IMR-90 (cell line): ENCODE measurements at regions not wholly inside any gene's neighbourhood (a gene's known extent, or its start where the extent isn't known, plus 50 kb on each side); places are given as distances from the start of the nearest gene placed in this dataset.

Source experiments
- ATAC-seq: fragments of 200-7000 bp; cut with Tn5 transposase; 2 replicates; pipeline ENCODE4 v1.9.1; 2020; ENCODE audit warnings: low read depth, mild to moderate bottlenecking, moderate library complexity
- BruUV-seq: library from RNA; stranded (reverse); fragments of 400-500 nt; replicated peaks from 2 replicates; lab custom pipeline; 2021; lab: Mats Ljungman, UMichigan
- CTCF ChIA-PET: fragments of 300-600 bp; formaldehyde crosslinking; extraction: SDS; loops from one replicate; lab custom pipeline; 2021; ENCODE audit warnings: antibody characterized with exemption; lab: Yijun Ruan, JAX
- POLR2A ChIA-PET: fragments of 300-600 bp; sonication (Branson Sonifier 250); formaldehyde crosslinking; loops from one replicate; lab custom pipeline; 2022; ENCODE audit warnings: antibody characterized with exemption; ENCODE audit not compliant: unreplicated experiment; lab: Charles Lee
- DNase-seq: peaks from one replicate; pipeline ENCODE4 v3.0.0; 2013
- H2AFZ ChIP-seq: replicated peaks from 2 replicates; pipeline ENCODE3; 2013; ENCODE audit warnings: low read length, mild to moderate bottlenecking; ENCODE audit not compliant: poor library complexity
- H2AK5ac ChIP-seq: 2 replicates; pipeline ENCODE4 v1.6.1; 2013; ENCODE audit warnings: low read depth, low read length, inconsistent platforms
- H2AK9ac ChIP-seq: replicated peaks from 2 replicates; pipeline ENCODE3; 2013; ENCODE audit warnings: mild to moderate bottlenecking, low read depth, low read length, moderate library complexity; ENCODE audit not compliant: poor library complexity
- H2BK120ac ChIP-seq: 2 replicates; pipeline ENCODE4 v1.6.1; 2013; ENCODE audit warnings: low read depth, low read length, inconsistent platforms
- H2BK15ac ChIP-seq: 3 replicates; pipeline ENCODE4 v1.6.1; 2013; ENCODE audit warnings: low read depth, low read length, inconsistent platforms
- H2BK20ac ChIP-seq: 2 replicates; pipeline ENCODE4 v1.6.1; 2013; ENCODE audit warnings: low read depth, mild to moderate bottlenecking, inconsistent platforms, low read length, moderate library complexity
- H2BK5ac ChIP-seq: 2 replicates; pipeline ENCODE4 v1.6.1; 2013; ENCODE audit warnings: mild to moderate bottlenecking, low read depth, low read length, inconsistent platforms; ENCODE audit not compliant: poor library complexity, severe bottlenecking
- H3K14ac ChIP-seq: replicated peaks from 2 replicates; pipeline ENCODE4 v1.6.1; 2013; ENCODE audit warnings: low read depth, low read length, inconsistent platforms
- H3K18ac ChIP-seq: 2 replicates; pipeline ENCODE4 v1.6.1; 2013; ENCODE audit warnings: low read depth, low read length, control low read depth
- H3K23ac ChIP-seq: 2 replicates; pipeline ENCODE4 v1.6.1; 2013; ENCODE audit warnings: low read depth, low read length, inconsistent platforms
- H3K27ac ChIP-seq: 2 replicates; pipeline ENCODE4 v1.5.1; 2013; ENCODE audit warnings: mild to moderate bottlenecking, control low read depth, low read length; ENCODE audit not compliant: insufficient read depth
- H3K27me3 ChIP-seq: 2 replicates; pipeline ENCODE4 v1.6.1; 2013; ENCODE audit warnings: low read length; ENCODE audit not compliant: control insufficient read depth, insufficient read depth
- H3K36me3 ChIP-seq: 2 replicates; pipeline ENCODE4 v1.6.1; 2013; ENCODE audit warnings: low read length, mixed read lengths; ENCODE audit not compliant: control insufficient read depth, insufficient read depth
- H3K4ac ChIP-seq: 2 replicates; pipeline ENCODE4 v1.6.1; 2013; ENCODE audit warnings: low read depth, low read length, inconsistent platforms
- H3K4me1 ChIP-seq: 2 replicates; pipeline ENCODE4 v1.6.1; 2013; ENCODE audit warnings: low read length, mixed read lengths; ENCODE audit not compliant: control insufficient read depth, insufficient read depth
- H3K4me2 ChIP-seq: 2 replicates; pipeline ENCODE4 v1.6.1; 2013; ENCODE audit warnings: low read depth, mild to moderate bottlenecking, control low read depth, low read length, moderate library complexity
- H3K4me3 ChIP-seq: 2 replicates; pipeline ENCODE4 v1.5.1; 2013; ENCODE audit warnings: low read depth, mild to moderate bottlenecking, control low read depth, low read length, moderate library complexity; ENCODE audit not compliant: insufficient read depth
- H3K56ac ChIP-seq: 2 replicates; pipeline ENCODE4 v1.6.1; 2013; ENCODE audit warnings: low read length, inconsistent platforms; ENCODE audit not compliant: insufficient read depth; ENCODE audit errors: extremely low read depth
- H3K79me1 ChIP-seq, 2 experiments: 2 replicates each; pipeline ENCODE4 v1.6.1; 2013; ENCODE audit warnings: low read length in 2 of 2, inconsistent platforms in 1 of 2, low read depth in 1 of 2
- H3K9ac ChIP-seq: 2 replicates; pipeline ENCODE4 v1.6.1; 2013; ENCODE audit warnings: low read depth, low read length, control low read depth
- H3K9me1 ChIP-seq: 2 replicates; pipeline ENCODE4 v1.6.1; 2013; ENCODE audit warnings: low read length, inconsistent platforms; ENCODE audit not compliant: insufficient read depth
- H3K9me3 ChIP-seq: 2 replicates; pipeline ENCODE4 v1.6.1; 2013; ENCODE audit warnings: low read length; ENCODE audit not compliant: control insufficient read depth, insufficient read depth
- H4K20me1 ChIP-seq: 2 replicates; pipeline ENCODE4 v1.6.1; 2013; ENCODE audit warnings: low read length, inconsistent platforms; ENCODE audit not compliant: insufficient read depth
- H4K5ac ChIP-seq: 2 replicates; pipeline ENCODE4 v1.6.1; 2013; ENCODE audit warnings: mild to moderate bottlenecking, low read depth, low read length, control low read depth
- H4K8ac ChIP-seq, 2 experiments: 2 replicates each; pipeline ENCODE4 v1.6.1; 2013; ENCODE audit warnings: low read depth in 2 of 2, low read length in 2 of 2, control low read depth in 1 of 2, inconsistent platforms in 1 of 2
- H4K91ac ChIP-seq: 2 replicates; pipeline ENCODE4 v1.6.1; 2013; ENCODE audit warnings: low read depth, low read length, inconsistent platforms; ENCODE audit not compliant: insufficient read depth
- CEBPB ChIP-seq: IDR thresholded peaks from 2 replicates; pipeline ENCODE4 v1.6.1; 2012; ENCODE audit warnings: low read depth, low read length, improper control_type of control experiment
- MAFK ChIP-seq: IDR thresholded peaks from 2 replicates; pipeline ENCODE4 v1.6.1; 2012; ENCODE audit warnings: low read depth, low read length, improper control_type of control experiment
- WGBS, 2 experiments: methylation state at CpG; one replicate each; pipeline versions ENCODE4 v1.1.5 to v1.1.7; 2013; ENCODE audit warnings: missing lambda C conversion rate in 2 of 2; ENCODE audit not compliant: insufficient read length in 1 of 2; ENCODE audit errors: extremely low coverage in 2 of 2; 5-methylcytosine and 5-hydroxymethylcytosine counted together
- dilution Hi-C: fragments of 300-500 bp; cut with HindIII; formaldehyde crosslinking; loops from one replicate; pipeline ENCODE4 v1.14.3; 2018; ENCODE audit warnings: low sequenced_read_pairs; ENCODE audit not compliant: unreplicated experiment
- in situ Hi-C: fragments of 300-500 bp; cut with MboI; formaldehyde crosslinking; loops from 3 replicates; pipeline ENCODE4 v1.14.3; 2019; ENCODE audit warnings: low sequenced_read_pairs, inconsistent platforms, mixed read lengths
- intact Hi-C: fragments of 100-400 bp; cut with micrococcal nuclease; formaldehyde crosslinking; loops from 2 replicates; pipeline ENCODE4 v1.10.0; 2022

DNA sequence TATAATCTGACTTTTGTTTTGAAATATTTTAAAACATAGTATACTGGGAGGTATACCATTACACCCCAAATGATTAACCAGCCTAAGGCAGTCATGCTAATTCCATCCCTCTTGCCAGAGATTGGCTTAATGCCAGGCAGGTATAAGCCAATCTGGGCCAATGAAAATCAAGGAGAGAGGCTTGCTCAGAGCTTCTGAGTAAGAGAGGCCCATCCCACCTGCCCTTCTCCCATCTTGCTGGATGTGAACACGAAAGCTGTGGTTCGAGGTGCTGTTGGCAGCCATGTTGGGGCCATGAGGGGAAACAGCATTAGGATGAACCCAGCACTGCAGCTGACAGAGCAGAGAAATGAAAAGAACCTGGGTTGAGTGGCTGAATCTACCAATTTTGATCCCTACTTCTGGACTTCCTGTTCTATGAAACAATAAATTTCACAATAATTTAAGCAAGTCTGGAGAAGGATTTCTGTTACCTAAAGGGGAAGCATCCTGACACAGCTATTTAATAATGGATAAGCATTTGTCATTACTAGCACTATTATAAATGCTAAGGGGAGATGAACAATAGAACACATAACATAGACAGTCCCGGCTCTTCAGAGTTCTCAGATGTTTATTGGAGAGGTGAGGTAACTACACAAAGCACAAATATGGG lies 152.3 kb downstream of the CDC5L start:
- no peak overlapping the region for H3K4me3 ChIP-seq
- ATAC-seq: no peak
- no peak overlapping the region for H4K91ac ChIP-seq
- peaks cover 2% of the 10 kb centered on the region for H3K9me3 ChIP-seq
- dilution Hi-C loops (no loop called here), intact Hi-C loops (no loop called here), in situ Hi-C loops (no loop called here)
- no peak overlapping the region for H4K8ac ChIP-seq
- no peaks in the 10 kb centered on the region for H4K20me1 ChIP-seq
- no peak overlapping the region for H3K27ac ChIP-seq
- no peak for DNase-seq
- H2AK5ac ChIP-seq: no peak overlapping the region
- H3K79me1 ChIP-seq: no peaks in the 10 kb centered on the region
- H2BK5ac ChIP-seq: no peak overlapping the region
- CTCF ChIA-PET: no interaction called here
- H2BK20ac ChIP-seq: no peak overlapping the region
- no peak overlapping the region for H4K5ac ChIP-seq
- H3K36me3 ChIP-seq: no peaks in the 10 kb centered on the region
- H2BK15ac ChIP-seq: no peak overlapping the region
- H3K4me1 ChIP-seq: peaks cover 9% of the 10 kb centered on the region; the same call in 1 of the 2 replicates
- no peak overlapping the region for H3K9ac ChIP-seq
- H2BK120ac ChIP-seq: no peak overlapping the region
- TF ChIP-seq CEBPB (0 out of 2 replicates have a peak, but pooled peaks have one; percentile 12), MAFK (no peak)
- H3K23ac ChIP-seq: no peak overlapping the region
- H3K4ac ChIP-seq: no peak overlapping the region
- H2AFZ ChIP-seq: no peak overlapping the region
- POLR2A ChIA-PET: no interaction called here
- BruUV-seq: no TSS peak
- no peak overlapping the region for H3K56ac ChIP-seq
- peaks cover 6% of the 10 kb centered on the region for H3K27me3 ChIP-seq
- H3K18ac ChIP-seq: no peak overlapping the region
- H2AK9ac ChIP-seq: no peak overlapping the region
- H3K9me1 ChIP-seq: no peaks in the 10 kb centered on the region
- H3K14ac ChIP-seq: no peak overlapping the region
- H3K4me2 ChIP-seq: no peak overlapping the region
- WGBS, 2 experiments: no CpG with 5 or more reads among the region's 3 CpGs
